Liver (tissue), 8 donors: ENCODE measurements at regions not wholly inside any gene's neighbourhood (a gene's known extent, or its start where the extent isn't known, plus 50 kb on each side); places are given as distances from the start of the nearest gene placed in this dataset.

Source experiments
- DNase-seq: peaks from one replicate; pipeline ENCODE4 v3.0.0-alpha.2; 2017; ENCODE audit warnings: low spot score
- H3K27ac ChIP-seq, 2 donors: one replicate each; pipeline ENCODE4 v1.7.0; 2013; ENCODE audit warnings: inconsistent platforms in 2 of 2, low read length in 2 of 2, control low read depth in 1 of 2, low read depth in 1 of 2, mild to moderate bottlenecking in 1 of 2
- H3K27me3 ChIP-seq, 4 donors: one replicate each; pipeline versions ENCODE4 v1.6.1 to v1.7.0; 2013; ENCODE audit warnings: low read length in 3 of 4, inconsistent platforms in 1 of 4, mild to moderate bottlenecking in 1 of 4, moderate library complexity in 1 of 4; ENCODE audit not compliant: control insufficient read depth in 4 of 4, insufficient read depth in 4 of 4
- H3K36me3 ChIP-seq, 4 donors: one replicate each; pipeline versions ENCODE4 v1.6.1 to v1.7.0; 2013; ENCODE audit warnings: low read length in 3 of 4, mild to moderate bottlenecking in 3 of 4, low read depth in 1 of 4, moderate library complexity in 1 of 4; ENCODE audit not compliant: control insufficient read depth in 4 of 4, insufficient read depth in 3 of 4
- H3K4me1 ChIP-seq, 4 donors: one replicate each; pipeline versions ENCODE4 v1.6.1 to v1.7.0; 2013; ENCODE audit warnings: low read length in 3 of 4, mild to moderate bottlenecking in 3 of 4, moderate library complexity in 1 of 4; ENCODE audit not compliant: control insufficient read depth in 4 of 4, insufficient read depth in 4 of 4
- H3K4me3 ChIP-seq, 3 donors: one replicate each; pipeline versions ENCODE4 v1.6.1 to v1.7.0; 2013; ENCODE audit warnings: low read length in 3 of 3, control low read depth in 1 of 3, low read depth in 1 of 3, mild to moderate bottlenecking in 1 of 3
- H3K9ac ChIP-seq, 2 donors: one replicate each; pipeline ENCODE4 v1.7.0; 2013; ENCODE audit warnings: low read length in 2 of 2, mild to moderate bottlenecking in 2 of 2, moderate library complexity in 2 of 2, control low read depth in 1 of 2, low read depth in 1 of 2
- H3K9me3 ChIP-seq, 4 donors: one replicate each; pipeline versions ENCODE4 v1.6.1 to v1.7.0; 2013; ENCODE audit warnings: low read length in 3 of 4; ENCODE audit not compliant: control insufficient read depth in 4 of 4
- CTCF ChIP-seq: fragments of 150-350 bp; IDR thresholded peaks from 2 replicates; pipeline ENCODE4 v1.5.1; 2017; ENCODE audit warnings: improper control_type of control experiment, low read depth, low read length; ENCODE audit not compliant: missing input control
- EGR1 ChIP-seq, 2 donors: IDR thresholded peaks; 2 replicates each; pipeline ENCODE4 v1.6.1; 2016 to 2018; ENCODE audit warnings: antibody characterized with exemption in 2 of 2, low read depth in 2 of 2
- FOXA1 ChIP-seq: IDR thresholded peaks from 2 replicates; pipeline ENCODE4 v1.6.1; 2016; ENCODE audit warnings: antibody characterized with exemption
- FOXA2 ChIP-seq: IDR thresholded peaks from 2 replicates; pipeline ENCODE4 v1.6.1; 2016; ENCODE audit warnings: antibody characterized with exemption
- GABPA ChIP-seq, 2 donors: IDR thresholded peaks in 1 of 2; conservative IDR thresholded peaks in 1 of 2; 2 replicates each; pipeline ENCODE4 v1.6.1; 2016; ENCODE audit warnings: antibody characterized with exemption in 2 of 2, mild to moderate bottlenecking in 1 of 2, moderate library complexity in 1 of 2
- HNF4G ChIP-seq: IDR thresholded peaks from 2 replicates; pipeline ENCODE4 v1.6.1; 2016; ENCODE audit warnings: antibody characterized with exemption
- MAX ChIP-seq: IDR thresholded peaks from 2 replicates; pipeline ENCODE4 v1.6.1; 2016; ENCODE audit warnings: antibody characterized with exemption
- NR2F2 ChIP-seq: IDR thresholded peaks from 2 replicates; pipeline ENCODE4 v1.6.1; 2016; ENCODE audit warnings: antibody characterized with exemption
- RAD21 ChIP-seq, 2 donors: IDR thresholded peaks; 2 replicates each; pipeline ENCODE4 v1.6.1; 2016; ENCODE audit warnings: antibody characterized with exemption in 2 of 2, mild to moderate bottlenecking in 2 of 2
- REST ChIP-seq: IDR thresholded peaks from 2 replicates; pipeline ENCODE4 v1.6.1; 2016; ENCODE audit warnings: antibody characterized with exemption, mild to moderate bottlenecking
- RXRA ChIP-seq, 2 donors: IDR thresholded peaks; 2 replicates each; pipeline ENCODE4 v1.6.1; 2017 to 2018; ENCODE audit warnings: antibody characterized with exemption in 2 of 2, mild to moderate bottlenecking in 1 of 2
- SP1 ChIP-seq: IDR thresholded peaks from 2 replicates; pipeline ENCODE4 v1.6.1; 2018; ENCODE audit warnings: antibody characterized with exemption, mild to moderate bottlenecking
- YY1 ChIP-seq: IDR thresholded peaks from 2 replicates; pipeline ENCODE4 v1.6.1; 2016; ENCODE audit warnings: antibody characterized with exemption, mild to moderate bottlenecking
- WGBS: extraction: QIAGEN DNeasy Blood & Tissue Kit; methylation state at CpG from one replicate; pipeline ENCODE4 v1.1.7; 2013; 5-methylcytosine and 5-hydroxymethylcytosine counted together
- donor health status: healthy.
- donor health status: healthy.
- donor health status: healthy.
- donor health status: healthy.
- donor health status: healthy.

- TF ChIP-seq HNF4G (no peak), FOXA2 (no peak), MAX (no peak), SP1 (no peak), YY1 (no peak)
- H3K36me3 ChIP-seq: no peaks in the 10 kb centered on the region
- no peaks in the 10 kb centered on the region for H3K9me3 ChIP-seq
- H3K4me3 ChIP-seq: no peak overlapping the region
- 24% methylated on average over 6 of the region's 6 CpGs for WGBS
- H3K9ac ChIP-seq: no peak overlapping the region
- peaks cover 0 to 10% (median 2%) of the 10 kb centered on the region in 4 donors for H3K4me1 ChIP-seq
- peaks cover 5 to 26% (median 7%) of the 10 kb centered on the region in 4 donors for H3K27me3 ChIP-seq
- H3K27ac ChIP-seq: no peak overlapping the region
- no peak for DNase-seq
Observed at GRCh38 chr1:181314959-181315358, 168.4 kb upstream of the CACNA1E start.

- TF ChIP-seq RXRA (IDR thresholded peaks at IDR 0.05) (no peak), FOXA1 (no peak), RAD21 (IDR thresholded peaks at IDR 0.05) (no peak), EGR1 (IDR thresholded peaks at IDR 0.05; ENCODE audit: low read depth in 2 of 2) (no peak), NR2F2 (no peak), MAX (no peak), CTCF (no peak), YY1 (no peak), GABPA (IDR thresholded peaks at IDR 0.05 in 1 of 2, conservative IDR thresholded peaks at IDR 0.05 in 1 of 2) (no peak), SP1 (no peak), REST (no peak)
- 4% methylated on average over 32 of the region's 32 CpGs for WGBS
- Histone ChIP-seq H3K27me3 (peaks cover 5 to 37% (median 7%) of the 10 kb centered on the region in 4 donors), H3K9ac (no peak overlapping the region), H3K9me3 (no peaks in the 10 kb centered on the region), H3K36me3 (no peaks in the 10 kb centered on the region), H3K4me1 (peaks cover 0 to 10% (median 2%) of the 10 kb centered on the region in 4 donors), H3K27ac (no peak overlapping the region), H3K4me3 (no peak overlapping the region)
- no peak for DNase-seq
Observed at GRCh38 chr1:181317261-181317930, 165.9 kb upstream of the CACNA1E start.
